GM18861 (cell line): ENCODE measurements at regions not wholly inside any gene's neighbourhood (a gene's known extent, or its start where the extent isn't known, plus 50 kb on each side); places are given as distances from the start of the nearest gene placed in this dataset.

Experiments used
- ATAC-seq: cut with Tn5 transposase; IDR thresholded peaks from one replicate; pipeline ENCODE4 v1.9.1; 2021; ENCODE audit not compliant: unreplicated experiment

- ATAC-seq = no peak
These were observed 118.6 kb upstream of the DOK5 start for GRCh38 chr20:54356801-54357200.

- ATAC-seq = no peak
These were observed 113.9 kb upstream of the DOK5 start for GRCh38 chr20:54361475-54361874.

- no peak for ATAC-seq
These were observed 113.1 kb upstream of the DOK5 start for GRCh38 chr20:54362283-54362682.

GRCh38 chr20:54364365-54364764, 111.0 kb upstream of the DOK5 start:
- ATAC-seq = no peak

GRCh38 chr20:54364919-54365318, 110.5 kb upstream of the DOK5 start:
- no peak for ATAC-seq

GRCh38 chr20:54366669-54367344, 108.6 kb upstream of the DOK5 start:
- no peak for ATAC-seq

GRCh38 chr20:54368570-54368969, 106.8 kb upstream of the DOK5 start:
- ATAC-seq = no peak

- ATAC-seq = no peak
These were observed 103.1 kb upstream of the DOK5 start for GRCh38 chr20:54372313-54372712.

GRCh38 chr20:54377992-54378773, 97.2 kb upstream of the DOK5 start:
- ATAC-seq = no peak

- ATAC-seq = no peak
These were observed 95.4 kb upstream of the DOK5 start for GRCh38 chr20:54379893-54380584.

- no peak for ATAC-seq
These were observed 93.0 kb upstream of the DOK5 start for GRCh38 chr20:54382419-54382818.

- ATAC-seq = no peak
These were observed 89.6 kb upstream of the DOK5 start for GRCh38 chr20:54385746-54386145.

GRCh38 chr20:54389596-54390280, 85.7 kb upstream of the DOK5 start:
- no peak for ATAC-seq

GRCh38 chr20:54397292-54398140, 77.9 kb upstream of the DOK5 start:
- ATAC-seq = no peak

GRCh38 chr20:54398814-54399213, 76.6 kb upstream of the DOK5 start:
- no peak for ATAC-seq

- no peak for ATAC-seq
These were observed 69.9 kb upstream of the DOK5 start for GRCh38 chr20:54405540-54405939.

GRCh38 chr20:54407459-54407858, 67.9 kb upstream of the DOK5 start:
- ATAC-seq = no peak

- ATAC-seq = no peak
These were observed 59.4 kb upstream of the DOK5 start for GRCh38 chr20:54415967-54416366.

- ATAC-seq = no peak
These were observed 58.6 kb upstream of the DOK5 start for GRCh38 chr20:54416770-54417169.

GRCh38 chr20:54419531-54419930, 55.9 kb upstream of the DOK5 start:
- no peak for ATAC-seq
